ENCODE measurements at regions not wholly inside any gene's neighbourhood (a gene's known extent, or its start where the extent isn't known, plus 50 kb on each side); places are given as distances from the start of the nearest gene placed in this dataset.

DNA sequence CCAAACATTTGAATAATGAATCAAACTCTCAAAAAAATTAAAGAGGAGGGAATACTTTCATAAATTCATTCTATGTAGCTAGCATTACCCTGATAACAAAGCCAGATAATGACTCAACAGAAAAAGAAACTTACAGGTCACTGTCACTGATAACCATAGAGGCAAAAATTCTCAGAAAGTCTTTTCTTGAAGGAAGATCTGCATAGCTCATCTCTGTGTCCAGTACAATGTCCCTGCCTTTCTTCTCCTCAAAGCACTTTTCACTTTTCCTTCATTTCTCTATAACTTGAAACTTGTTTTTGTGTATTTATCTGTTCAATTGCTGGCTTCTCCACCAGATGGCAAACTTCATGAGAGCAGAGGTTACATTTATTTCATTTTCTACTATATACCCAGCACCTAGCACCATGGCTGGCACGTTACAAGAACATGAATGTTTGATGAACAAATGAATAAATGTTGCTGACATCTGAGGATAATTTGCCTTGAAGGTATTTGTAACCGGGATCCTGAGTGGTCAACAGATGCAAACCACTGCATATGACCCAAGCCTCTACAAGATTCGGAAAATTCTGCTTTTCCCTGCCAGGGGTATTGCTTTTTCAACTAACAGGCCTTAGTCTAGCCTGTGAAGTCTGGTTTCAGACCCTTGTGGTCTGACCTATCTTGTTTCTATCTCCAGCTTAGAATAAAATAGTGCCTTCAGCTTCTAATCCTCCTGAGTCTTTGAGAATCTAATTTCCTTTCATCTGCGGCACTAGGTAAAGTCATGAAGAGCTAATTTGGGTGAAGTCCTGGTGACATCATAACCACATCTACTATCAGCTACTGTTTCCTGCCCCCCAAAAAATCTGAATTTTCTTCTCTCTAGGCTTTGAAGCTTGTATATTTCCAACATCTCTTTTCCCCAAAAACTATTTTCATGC lies 52.5 kb upstream of the ANTXR2 start:
- TF ChIP-seq POLR2A (IDR thresholded peaks at IDR 0.05) (no peak), POLR2AphosphoS5 (IDR thresholded peaks at IDR 0.05) (no peak)
